Lower lobe of right lung (tissue), 2 donors: ENCODE measurements at regions not wholly inside any gene's neighbourhood (a gene's known extent, or its start where the extent isn't known, plus 50 kb on each side); places are given as distances from the start of the nearest gene placed in this dataset.

Experiments used
- ATAC-seq, 2 donors: fragments of 200-7000 bp; cut with Tn5 transposase; one replicate each; pipeline ENCODE4 v1.9.1; 2020 to 2022; ENCODE audit warnings: mild to moderate bottlenecking in 2 of 2, moderate library complexity in 2 of 2
- DNase-seq: peaks from one replicate; pipeline ENCODE4 v3.0.0-alpha.2; 2020
- H3K27ac ChIP-seq: fragments of 200-600 bp; one replicate; pipeline ENCODE4 v1.8.0; 2022
- H3K27me3 ChIP-seq: fragments of 200-600 bp; one replicate; pipeline ENCODE4 v1.8.0; 2022; ENCODE audit warnings: low read depth
- H3K36me3 ChIP-seq: fragments of 200-600 bp; one replicate; pipeline ENCODE4 v1.8.0; 2022; ENCODE audit warnings: mild to moderate bottlenecking
- H3K4me1 ChIP-seq: fragments of 200-600 bp; one replicate; pipeline ENCODE4 v1.8.0; 2022
- H3K4me3 ChIP-seq: fragments of 200-600 bp; one replicate; pipeline ENCODE4 v1.8.0; 2022; ENCODE audit warnings: mild to moderate bottlenecking
- H3K9me3 ChIP-seq: fragments of 200-600 bp; one replicate; pipeline ENCODE4 v1.8.0; 2022
- intact Hi-C: fragments of 100-400 bp; cut with DNase I; formaldehyde crosslinking; loops from one replicate; pipeline ENCODE4 v1.11.0; 2022
- TF ChIP-seq, protein P1 (sequence below): fragments of 200-600 bp; IDR thresholded peaks from one replicate; pipeline ENCODE4 v1.8.0; 2022; ENCODE audit warnings: antibody characterized with exemption, mild to moderate bottlenecking
- donor health status: DM: no; HTN: yes; CAD: no; lungs with severe emphysema.

DNA sequence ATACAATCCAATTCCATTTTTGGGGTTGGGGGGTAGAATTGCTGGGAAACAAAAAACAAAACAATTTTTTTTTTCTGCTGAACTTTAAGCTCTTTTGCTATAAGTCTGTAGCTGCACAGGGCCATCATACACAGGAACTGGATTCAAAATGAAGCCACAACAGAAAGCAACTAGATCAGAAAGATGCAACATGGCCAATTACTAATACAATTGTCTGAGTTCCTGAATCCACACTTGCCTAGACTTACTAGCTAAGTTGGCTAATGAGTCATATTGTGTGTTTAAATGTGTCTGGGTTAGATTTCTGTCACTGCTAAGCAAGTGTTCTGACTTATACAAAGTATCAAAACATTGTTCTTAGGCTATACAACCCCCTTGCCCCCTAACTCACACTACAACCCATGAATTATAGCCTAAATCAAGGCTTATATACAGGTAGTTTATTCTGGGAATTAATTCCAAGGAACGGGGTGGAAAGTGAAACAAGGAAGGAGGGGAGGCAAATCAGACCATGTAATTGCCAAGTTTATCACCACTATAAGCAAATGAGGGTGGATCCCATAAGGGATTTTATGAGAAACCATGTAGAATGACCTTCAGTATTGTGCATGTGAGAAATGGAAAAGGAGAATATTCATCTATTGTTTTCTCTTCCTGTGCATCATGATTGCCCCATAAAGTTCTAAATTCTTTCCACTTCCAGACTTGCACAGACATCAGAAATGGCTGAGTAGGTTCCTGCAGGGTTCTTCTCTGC, 337.9 kb upstream of the SORCS1 start:
- ATAC-seq (no peak), DNase-seq (no peak)
- Histone ChIP-seq H3K36me3 (no peaks in the 10 kb centered on the region), H3K4me3 (no peak overlapping the region), H3K27ac (no peak overlapping the region), H3K27me3 (no peaks in the 10 kb centered on the region), H3K9me3 (no peaks in the 10 kb centered on the region), H3K4me1 (no peaks in the 10 kb centered on the region)
- intact Hi-C loops: no loop called here
- TF ChIP-seq, protein P1, sequence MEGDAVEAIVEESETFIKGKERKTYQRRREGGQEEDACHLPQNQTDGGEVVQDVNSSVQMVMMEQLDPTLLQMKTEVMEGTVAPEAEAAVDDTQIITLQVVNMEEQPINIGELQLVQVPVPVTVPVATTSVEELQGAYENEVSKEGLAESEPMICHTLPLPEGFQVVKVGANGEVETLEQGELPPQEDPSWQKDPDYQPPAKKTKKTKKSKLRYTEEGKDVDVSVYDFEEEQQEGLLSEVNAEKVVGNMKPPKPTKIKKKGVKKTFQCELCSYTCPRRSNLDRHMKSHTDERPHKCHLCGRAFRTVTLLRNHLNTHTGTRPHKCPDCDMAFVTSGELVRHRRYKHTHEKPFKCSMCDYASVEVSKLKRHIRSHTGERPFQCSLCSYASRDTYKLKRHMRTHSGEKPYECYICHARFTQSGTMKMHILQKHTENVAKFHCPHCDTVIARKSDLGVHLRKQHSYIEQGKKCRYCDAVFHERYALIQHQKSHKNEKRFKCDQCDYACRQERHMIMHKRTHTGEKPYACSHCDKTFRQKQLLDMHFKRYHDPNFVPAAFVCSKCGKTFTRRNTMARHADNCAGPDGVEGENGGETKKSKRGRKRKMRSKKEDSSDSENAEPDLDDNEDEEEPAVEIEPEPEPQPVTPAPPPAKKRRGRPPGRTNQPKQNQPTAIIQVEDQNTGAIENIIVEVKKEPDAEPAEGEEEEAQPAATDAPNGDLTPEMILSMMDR: no peak

DNA sequence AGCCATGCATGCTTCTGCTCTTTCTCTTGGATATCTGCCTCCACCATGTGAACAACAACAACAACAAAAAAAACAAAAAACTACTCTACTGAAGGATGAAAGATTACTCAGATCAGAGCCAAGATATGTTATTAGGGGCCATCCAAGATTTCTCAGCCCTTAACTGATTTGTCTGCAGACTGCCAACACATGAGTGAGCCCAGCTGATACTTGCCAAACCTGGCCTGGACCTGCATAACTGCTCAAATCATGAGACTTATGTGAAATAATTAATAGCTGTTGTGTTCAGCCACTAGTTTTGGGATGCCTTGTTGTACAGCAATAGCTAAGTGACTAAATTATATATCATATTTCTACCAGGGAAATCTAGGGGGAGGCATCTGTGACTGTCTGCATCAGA, 334.5 kb upstream of the SORCS1 start:
- no peaks in the 10 kb centered on the region for H3K36me3 ChIP-seq
- no peaks in the 10 kb centered on the region for H3K9me3 ChIP-seq
- H3K4me3 ChIP-seq: no peak overlapping the region
- ATAC-seq: no peak
- TF ChIP-seq, protein P1: no peak
- H3K27me3 ChIP-seq: no peaks in the 10 kb centered on the region
- no peaks in the 10 kb centered on the region for H3K4me1 ChIP-seq
- intact Hi-C loops: no loop called here
- DNase-seq: no peak
- H3K27ac ChIP-seq: no peak overlapping the region

DNA sequence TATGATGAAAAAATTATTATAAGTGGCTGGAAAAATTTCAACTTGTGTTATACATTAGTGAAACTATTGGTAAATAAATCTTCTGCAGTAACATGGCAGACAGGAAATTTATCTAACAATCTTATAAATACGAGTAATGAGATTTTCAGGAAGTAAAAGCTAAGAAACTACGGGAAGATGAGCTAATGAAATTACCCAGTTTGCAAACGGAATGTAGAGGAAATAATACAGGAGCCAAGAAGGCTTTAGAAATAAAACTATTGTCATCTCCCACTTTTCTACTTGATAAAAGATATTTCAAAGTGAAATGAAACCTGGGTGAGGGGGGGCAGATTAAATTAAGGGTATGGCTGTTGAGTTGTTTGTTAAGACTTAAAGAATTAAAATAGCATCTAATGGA, 332.5 kb upstream of the SORCS1 start:
- TF ChIP-seq, protein P1: no peak
- no peak overlapping the region for H3K4me3 ChIP-seq
- no peaks in the 10 kb centered on the region for H3K27me3 ChIP-seq
- H3K27ac ChIP-seq: no peak overlapping the region
- no peak for ATAC-seq
- no peaks in the 10 kb centered on the region for H3K36me3 ChIP-seq
- intact Hi-C loops: no loop called here
- DNase-seq: no peak
- H3K4me1 ChIP-seq: no peaks in the 10 kb centered on the region
- H3K9me3 ChIP-seq: no peaks in the 10 kb centered on the region

DNA sequence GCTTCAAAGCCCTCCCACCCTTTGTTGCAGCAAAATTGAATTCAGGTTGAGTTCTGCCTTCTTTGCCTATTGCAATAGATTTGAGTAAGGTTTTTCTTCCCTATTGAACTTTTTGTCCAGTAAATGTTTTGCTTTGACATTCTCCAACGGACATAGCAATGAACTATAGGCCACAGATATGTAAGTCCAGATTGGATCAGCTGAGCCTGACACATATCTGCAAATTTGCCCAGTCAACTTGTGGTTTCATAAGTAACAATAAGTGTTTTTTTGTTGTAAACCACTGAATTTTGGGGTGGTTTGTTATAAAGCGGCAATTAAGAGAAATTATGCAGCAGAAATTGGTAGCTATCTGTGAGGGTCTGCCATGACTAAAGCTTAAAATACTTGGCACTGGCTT, 332.1 kb upstream of the SORCS1 start:
- no peak overlapping the region for H3K4me3 ChIP-seq
- no peak overlapping the region for H3K27ac ChIP-seq
- intact Hi-C loops: no loop called here
- no peaks in the 10 kb centered on the region for H3K27me3 ChIP-seq
- H3K4me1 ChIP-seq: no peaks in the 10 kb centered on the region
- TF ChIP-seq, protein P1: no peak
- ATAC-seq (no peak), DNase-seq (no peak)
- no peaks in the 10 kb centered on the region for H3K9me3 ChIP-seq
- H3K36me3 ChIP-seq: no peaks in the 10 kb centered on the region

DNA sequence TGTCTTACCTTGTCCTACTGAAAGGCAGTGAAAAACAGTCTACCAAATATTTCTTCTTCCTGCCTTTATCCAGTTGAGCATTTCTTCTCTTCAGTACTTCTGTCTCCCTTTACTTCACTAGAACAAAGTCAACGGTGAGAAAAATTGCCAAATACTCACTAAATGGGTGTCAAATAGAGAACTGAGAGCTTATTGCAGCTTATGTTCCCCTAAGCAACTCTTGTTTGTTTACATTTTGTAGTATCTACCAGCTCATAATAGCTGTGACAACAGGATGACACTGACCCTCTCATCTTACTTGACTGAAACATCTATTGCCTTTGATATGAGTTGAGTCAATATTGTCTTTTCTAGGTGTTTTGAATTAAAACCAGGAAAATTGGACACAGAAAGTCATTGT, 327.9 kb upstream of the SORCS1 start:
- TF ChIP-seq, protein P1: no peak
- H3K9me3 ChIP-seq: no peaks in the 10 kb centered on the region
- ATAC-seq: peak; percentile 14 to 46
- no peak for DNase-seq
- no peak overlapping the region for H3K27ac ChIP-seq
- intact Hi-C loops: no loop called here
- no peaks in the 10 kb centered on the region for H3K4me1 ChIP-seq
- H3K4me3 ChIP-seq: no peak overlapping the region
- H3K27me3 ChIP-seq: no peaks in the 10 kb centered on the region
- H3K36me3 ChIP-seq: no peaks in the 10 kb centered on the region
